Activated T-helper 17 cell treated with anti-CD3 and anti-CD28 coated beads, Interleukin-2, amount 50 U/mL, for 72 hours (primary cell): ENCODE measurements at regions not wholly inside any gene's neighbourhood (a gene's known extent, or its start where the extent isn't known, plus 50 kb on each side); places are given as distances from the start of the nearest gene placed in this dataset.

Experiments
- ATAC-seq: fragments of 150-1000 bp; cut with Tn5 transposase; replicated peaks from 2 replicates; pipeline ENCODE4 v1.10.0; 2021; ENCODE audit warnings: mild to moderate bottlenecking, moderate library complexity
- H3K27ac Mint-ChIP-seq: one replicate; pipeline ENCODE4 v1.8.0; 2022; ENCODE audit warnings: mixed read lengths
- H3K27me3 Mint-ChIP-seq: one replicate; pipeline ENCODE4 v1.8.0; 2022; ENCODE audit warnings: mixed read lengths
- H3K36me3 Mint-ChIP-seq: one replicate; pipeline ENCODE4 v1.8.0; 2022; ENCODE audit warnings: low read depth, mild to moderate bottlenecking, mixed read lengths
- H3K4me1 Mint-ChIP-seq: one replicate; pipeline ENCODE4 v1.8.0; 2022; ENCODE audit warnings: mixed read lengths
- H3K4me3 Mint-ChIP-seq: one replicate; pipeline ENCODE4 v1.8.0; 2022; ENCODE audit warnings: mild to moderate bottlenecking, mixed read lengths
- H3K9me3 Mint-ChIP-seq: one replicate; pipeline ENCODE4 v1.8.0; 2022; ENCODE audit warnings: mixed read lengths

DNA sequence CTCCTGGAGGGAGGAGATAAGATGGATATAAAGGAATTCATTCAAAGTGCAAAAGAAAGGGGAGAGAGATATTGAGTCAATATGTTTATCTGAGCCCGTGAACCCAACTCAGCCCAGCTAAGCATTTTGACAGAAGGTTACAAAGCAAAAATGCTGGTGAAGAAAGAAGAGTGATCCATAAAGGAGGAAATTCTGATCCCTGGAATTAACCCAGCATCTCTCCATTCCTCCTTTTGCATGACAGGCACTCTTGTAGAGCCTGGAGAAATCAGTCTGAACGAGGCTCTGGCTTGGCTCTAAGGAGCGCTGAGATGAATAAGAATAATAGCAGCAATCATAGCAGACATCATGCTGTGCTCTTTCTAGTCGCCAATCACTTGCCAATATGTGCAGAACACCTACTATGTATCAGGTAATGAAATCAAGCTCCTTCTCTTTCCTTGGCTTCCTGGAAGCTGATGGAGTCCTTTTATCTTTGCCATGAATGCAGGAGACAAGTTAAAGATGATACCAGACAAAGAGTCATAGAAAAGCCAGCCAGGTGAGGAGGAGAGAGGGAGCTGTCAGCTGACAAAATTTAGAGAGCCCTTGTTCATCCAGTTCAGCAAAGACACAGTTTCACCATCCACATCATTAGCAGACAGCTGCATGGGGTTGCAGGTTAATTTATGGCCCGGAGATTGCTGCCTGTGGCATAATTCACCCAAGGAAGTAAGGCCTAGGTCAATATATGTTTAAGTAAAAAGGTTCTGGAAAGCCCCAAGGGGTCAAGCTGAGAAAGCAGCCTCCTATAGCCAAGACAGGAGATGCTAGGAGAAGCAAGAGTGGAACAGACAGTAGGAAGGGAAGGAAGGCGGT lies 476.5 kb upstream of the TBX3 start:
- Mint-ChIP-seq H3K4me3 (no peak overlapping the region), H3K27ac (no peak overlapping the region), H3K9me3 (peaks cover 11% of the 10 kb centered on the region), H3K4me1 (no peaks in the 10 kb centered on the region), H3K27me3 (no peaks in the 10 kb centered on the region), H3K36me3 (no peaks in the 10 kb centered on the region)
- ATAC-seq, result no peak

DNA sequence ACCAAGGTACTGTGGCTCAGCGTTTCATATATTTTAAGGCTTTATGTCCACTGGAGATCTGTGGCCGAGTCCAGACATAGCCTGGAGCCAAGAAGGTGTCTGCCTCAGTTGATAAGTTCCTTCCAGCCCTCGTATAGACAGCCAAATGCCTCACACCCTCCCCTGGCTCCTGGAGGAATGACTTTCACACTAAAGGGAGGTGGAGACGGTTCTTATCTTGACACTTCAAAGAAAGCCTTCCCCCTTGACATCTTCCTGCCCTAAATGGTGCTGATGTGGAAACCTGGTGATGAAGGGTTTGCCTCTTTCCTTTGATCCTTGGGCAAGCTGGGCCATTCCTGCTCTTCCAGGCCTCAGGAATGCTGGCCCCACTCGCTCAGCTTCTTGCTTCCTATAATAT lies 474.8 kb upstream of the TBX3 start:
- H3K4me3 Mint-ChIP-seq, result no peak overlapping the region
- no peak for ATAC-seq
- peaks cover 14% of the 10 kb centered on the region for H3K9me3 Mint-ChIP-seq
- no peaks in the 10 kb centered on the region for H3K4me1 Mint-ChIP-seq
- no peak overlapping the region for H3K27ac Mint-ChIP-seq
- no peaks in the 10 kb centered on the region for H3K36me3 Mint-ChIP-seq
- H3K27me3 Mint-ChIP-seq, result no peaks in the 10 kb centered on the region

DNA sequence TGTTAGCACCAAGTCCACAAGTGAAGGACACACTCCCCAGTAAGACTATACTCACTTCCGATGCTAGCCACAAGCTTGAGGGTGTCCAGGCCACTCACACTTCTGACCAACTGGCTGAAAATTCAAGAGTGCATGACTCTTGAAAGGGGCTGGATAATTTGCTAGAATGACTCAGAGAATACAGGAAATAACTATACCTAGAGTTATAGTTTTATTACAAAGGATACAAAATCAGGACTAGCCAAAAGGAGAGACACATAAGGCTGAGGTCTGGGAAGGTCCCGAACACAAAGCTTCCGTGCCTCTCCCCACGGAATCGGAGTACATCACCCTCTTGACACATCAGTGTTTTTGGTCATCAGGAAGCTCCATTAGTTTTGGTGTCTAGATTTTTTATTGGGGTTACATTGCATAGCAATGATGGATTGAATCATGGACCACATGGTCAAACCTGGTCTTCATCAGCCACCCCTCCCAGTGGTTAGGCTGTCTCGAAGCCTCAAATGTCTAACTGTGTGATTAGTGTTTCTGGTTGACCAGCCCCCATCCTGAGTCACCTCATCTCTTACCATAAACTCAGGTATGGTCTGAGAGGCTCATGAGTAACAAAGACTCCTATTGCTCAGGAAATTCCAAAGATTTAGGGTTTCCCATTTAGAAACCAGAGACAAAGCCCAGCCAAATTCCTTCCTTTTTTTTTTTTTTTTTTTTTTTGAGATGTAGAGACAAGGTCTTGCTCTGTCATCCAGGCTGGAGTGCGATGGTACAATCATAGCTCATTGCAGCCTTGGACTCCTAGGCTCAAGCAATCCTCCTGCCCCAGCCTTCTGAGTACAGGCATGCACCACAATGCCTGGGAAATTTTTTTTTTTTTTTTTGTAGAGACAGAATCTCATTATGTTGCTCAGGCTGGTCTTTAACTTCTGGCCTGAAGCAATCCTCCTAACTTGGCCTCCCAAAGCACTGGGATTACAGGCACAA lies 472.0 kb upstream of the TBX3 start:
- Mint-ChIP-seq H3K9me3 (peaks cover 14% of the 10 kb centered on the region), H3K27me3 (no peaks in the 10 kb centered on the region), H3K4me1 (no peaks in the 10 kb centered on the region), H3K36me3 (no peaks in the 10 kb centered on the region), H3K27ac (no peak overlapping the region), H3K4me3 (no peak overlapping the region)
- no peak for ATAC-seq

DNA sequence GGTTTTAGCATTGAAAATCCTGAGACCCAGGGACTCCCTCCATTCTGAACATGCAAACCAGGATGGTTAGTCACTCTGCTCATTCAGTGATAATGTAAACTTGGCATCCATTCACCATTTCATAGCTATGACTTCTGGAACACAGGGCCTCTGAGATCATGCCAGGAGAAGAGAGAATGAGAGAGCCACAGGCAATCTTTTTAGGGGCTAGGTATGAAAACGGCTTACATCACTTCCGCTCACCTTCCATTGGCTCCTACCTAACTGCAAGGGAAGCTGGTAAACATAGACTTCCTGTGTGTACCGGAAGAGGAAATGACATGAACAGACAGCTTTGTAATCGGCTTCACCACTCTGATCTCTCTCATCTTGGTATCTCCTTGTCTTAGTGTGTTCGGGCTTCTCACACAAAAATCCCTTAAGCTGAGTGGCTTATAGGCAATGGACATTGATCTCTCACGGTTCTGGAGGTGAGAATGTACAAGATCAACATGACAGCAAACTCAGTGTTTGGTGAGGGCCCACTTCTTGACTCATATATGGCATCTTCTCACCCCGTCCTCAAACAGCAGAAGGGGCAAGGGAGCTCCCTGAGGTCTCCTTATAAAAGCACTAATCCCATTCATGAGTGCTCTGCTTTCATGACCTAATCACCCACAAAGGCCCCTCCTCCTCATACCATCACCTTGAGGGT lies 465.9 kb upstream of the TBX3 start:
- ATAC-seq, result no peak

DNA sequence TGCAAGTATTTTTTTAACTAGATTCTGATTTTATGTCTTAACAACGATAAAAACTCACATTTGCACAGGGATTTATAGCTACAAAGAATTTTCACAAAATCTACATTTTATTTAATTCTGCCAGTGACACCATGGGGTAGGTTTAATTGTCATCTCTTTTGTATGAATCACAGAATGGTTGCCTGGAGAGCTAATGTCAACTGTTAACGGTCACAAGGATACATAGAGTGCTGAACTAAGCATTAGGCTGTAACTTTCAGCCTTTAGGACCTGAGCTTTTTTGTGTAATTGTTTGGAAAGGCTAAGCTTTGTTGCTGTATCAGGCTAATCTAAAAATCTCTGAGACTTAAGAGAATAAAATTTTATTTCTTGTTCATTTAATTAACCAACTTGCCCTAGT lies 465.3 kb upstream of the TBX3 start:
- Mint-ChIP-seq H3K27me3 (no peaks in the 10 kb centered on the region), H3K36me3 (no peaks in the 10 kb centered on the region), H3K27ac (no peak overlapping the region), H3K4me1 (no peaks in the 10 kb centered on the region), H3K9me3 (peaks cover 16% of the 10 kb centered on the region), H3K4me3 (no peak overlapping the region)
- no peak for ATAC-seq

More for the DNA sequence above, 465.9 kb upstream of the TBX3 start:
- no peaks in the 10 kb centered on the region for H3K36me3 Mint-ChIP-seq
- no peak overlapping the region for H3K27ac Mint-ChIP-seq
- H3K9me3 Mint-ChIP-seq, result peaks cover 17% of the 10 kb centered on the region
- no peak overlapping the region for H3K4me3 Mint-ChIP-seq
- no peaks in the 10 kb centered on the region for H3K4me1 Mint-ChIP-seq
- H3K27me3 Mint-ChIP-seq, result no peaks in the 10 kb centered on the region

DNA sequence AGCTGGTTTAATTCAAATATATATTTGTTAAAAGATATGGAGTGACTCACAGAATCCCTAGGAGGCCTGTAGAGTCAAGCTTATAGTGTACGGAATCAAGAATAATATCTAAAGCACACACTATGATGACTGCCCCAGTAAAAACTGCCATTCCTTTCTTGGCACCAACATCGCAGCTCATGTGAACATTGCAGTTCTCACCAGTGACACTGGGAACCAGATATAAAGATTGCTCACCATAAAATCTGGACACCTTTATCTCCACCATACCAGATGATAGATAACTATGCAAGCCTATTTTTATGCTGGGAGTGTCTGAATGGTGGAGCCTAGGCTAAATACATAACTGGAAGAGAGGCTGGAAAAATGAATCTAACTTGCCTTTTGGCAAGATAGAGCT lies 463.9 kb upstream of the TBX3 start:
- Mint-ChIP-seq H3K27ac (no peak overlapping the region), H3K9me3 (peaks cover 14% of the 10 kb centered on the region), H3K4me1 (no peaks in the 10 kb centered on the region), H3K27me3 (no peaks in the 10 kb centered on the region), H3K36me3 (no peaks in the 10 kb centered on the region), H3K4me3 (no peak overlapping the region)
- no peak for ATAC-seq

DNA sequence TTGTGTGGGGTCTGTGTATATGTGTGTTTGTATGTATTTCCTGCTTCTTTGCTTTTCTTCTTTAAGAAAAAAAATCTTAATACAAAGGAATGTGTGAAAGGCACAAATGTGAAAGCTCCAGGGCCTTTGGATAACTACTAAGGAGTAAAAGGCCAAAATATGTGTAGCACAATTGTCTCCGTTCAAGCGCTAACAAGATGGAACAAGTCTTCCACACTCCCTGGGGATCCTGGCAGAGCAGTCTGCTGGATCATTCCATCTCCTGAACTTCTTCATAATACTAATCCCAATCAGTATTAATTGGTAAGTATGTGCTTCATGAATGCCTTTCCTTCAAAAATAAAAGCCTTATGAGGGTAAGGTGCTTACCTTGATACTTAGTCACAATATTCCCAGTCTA lies 462.5 kb upstream of the TBX3 start:
- Mint-ChIP-seq H3K9me3 (peaks cover 14% of the 10 kb centered on the region), H3K4me1 (no peaks in the 10 kb centered on the region), H3K27ac (no peak overlapping the region), H3K27me3 (no peaks in the 10 kb centered on the region), H3K36me3 (no peaks in the 10 kb centered on the region), H3K4me3 (no peak overlapping the region)
- no peak for ATAC-seq

DNA sequence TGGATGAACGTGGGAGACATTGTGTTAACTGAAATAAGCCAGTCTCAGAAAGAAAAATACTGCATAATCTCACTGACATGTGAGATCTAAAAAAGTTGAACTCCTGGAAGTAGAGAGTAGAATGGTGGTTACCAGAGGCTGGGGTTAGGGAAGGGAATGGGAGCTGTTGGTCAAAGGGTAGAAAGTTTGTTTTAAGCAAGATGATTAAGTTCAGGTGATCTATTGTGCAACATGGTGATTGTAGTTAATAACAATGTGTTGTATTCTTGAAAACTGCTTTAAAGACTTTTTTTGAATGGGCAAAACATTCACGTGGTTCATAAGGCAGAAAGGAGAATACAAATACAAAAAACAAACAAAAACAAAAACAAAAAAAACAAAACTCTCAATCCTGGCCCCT lies 460.4 kb upstream of the TBX3 start:
- Mint-ChIP-seq H3K27ac (no peak overlapping the region), H3K4me1 (no peaks in the 10 kb centered on the region), H3K4me3 (no peak overlapping the region), H3K27me3 (no peaks in the 10 kb centered on the region), H3K9me3 (peaks cover 14% of the 10 kb centered on the region), H3K36me3 (no peaks in the 10 kb centered on the region)
- no peak for ATAC-seq

DNA sequence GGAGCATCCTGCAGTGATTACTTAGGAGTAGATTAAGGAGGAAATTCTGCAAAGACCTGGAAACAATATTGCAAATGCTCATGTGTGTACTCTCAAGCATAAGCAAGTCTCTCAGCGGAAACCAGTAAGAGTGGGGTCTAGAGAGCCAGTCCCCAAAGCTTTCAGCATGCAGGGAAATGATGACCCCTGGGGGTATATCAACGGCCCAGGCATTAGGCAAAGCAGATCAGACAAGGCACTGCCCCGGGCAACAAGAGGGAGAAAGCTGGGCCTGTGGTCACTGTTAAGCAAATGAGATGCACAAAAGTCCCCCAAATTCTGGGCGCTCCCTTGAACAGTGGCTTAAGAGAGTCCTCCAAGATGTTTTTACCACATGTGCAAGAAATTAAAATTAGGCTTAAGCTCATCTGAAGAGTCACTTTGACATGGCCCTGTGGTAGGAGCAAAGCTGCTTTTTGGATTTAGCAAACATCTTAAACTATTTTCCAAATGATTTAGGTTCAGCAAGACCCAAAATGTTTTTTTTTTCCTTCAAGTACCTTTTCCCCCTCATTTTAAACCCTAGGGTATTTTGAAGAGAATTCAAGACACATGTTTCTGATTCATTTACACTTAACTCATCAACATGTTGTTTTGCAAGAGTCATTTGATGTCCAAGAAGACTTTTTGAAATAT lies 457.1 kb upstream of the TBX3 start:
- ATAC-seq, result no peak
- H3K27me3 Mint-ChIP-seq, result no peaks in the 10 kb centered on the region
- H3K4me1 Mint-ChIP-seq, result no peaks in the 10 kb centered on the region
- H3K27ac Mint-ChIP-seq, result no peak overlapping the region
- no peak overlapping the region for H3K4me3 Mint-ChIP-seq
- no peaks in the 10 kb centered on the region for H3K36me3 Mint-ChIP-seq
- peaks cover 8% of the 10 kb centered on the region for H3K9me3 Mint-ChIP-seq

DNA sequence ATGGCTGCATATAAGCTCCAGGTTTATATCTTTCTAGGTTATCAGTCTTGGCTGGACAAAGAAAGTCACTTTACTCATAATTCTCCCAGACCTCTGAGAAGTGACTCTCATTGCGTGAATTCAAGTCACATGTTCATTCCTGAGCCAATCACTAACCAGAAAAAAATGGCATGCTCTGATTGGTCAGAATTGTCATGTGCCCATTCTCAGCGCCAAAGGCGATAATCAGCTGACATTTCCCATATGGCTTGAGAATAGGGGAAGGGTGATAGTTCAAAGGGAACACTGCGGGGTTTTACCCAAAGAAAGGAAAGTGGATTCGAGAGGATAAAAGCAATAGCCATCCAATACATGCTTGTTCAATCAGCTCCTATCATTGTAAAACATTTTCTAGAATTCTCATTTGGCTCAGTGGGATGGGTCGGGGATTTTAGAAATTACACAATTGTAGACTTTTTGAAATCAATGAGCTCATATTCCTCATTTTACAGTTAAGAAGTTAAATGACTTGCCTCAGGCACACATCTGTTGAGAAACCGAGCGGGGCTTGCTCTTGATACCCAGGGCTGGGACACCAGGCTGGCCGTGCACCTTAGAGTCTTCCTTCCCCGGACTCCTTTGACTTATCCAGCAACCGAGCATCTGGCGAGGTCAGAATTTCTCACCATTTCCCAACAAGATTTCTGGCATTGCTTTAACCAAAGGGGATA lies 454.0 kb upstream of the TBX3 start:
- Mint-ChIP-seq H3K4me3 (no peak overlapping the region), H3K27ac (no peak overlapping the region), H3K4me1 (no peaks in the 10 kb centered on the region), H3K27me3 (no peaks in the 10 kb centered on the region), H3K36me3 (no peaks in the 10 kb centered on the region), H3K9me3 (peaks cover 14% of the 10 kb centered on the region)
- no peak for ATAC-seq

DNA sequence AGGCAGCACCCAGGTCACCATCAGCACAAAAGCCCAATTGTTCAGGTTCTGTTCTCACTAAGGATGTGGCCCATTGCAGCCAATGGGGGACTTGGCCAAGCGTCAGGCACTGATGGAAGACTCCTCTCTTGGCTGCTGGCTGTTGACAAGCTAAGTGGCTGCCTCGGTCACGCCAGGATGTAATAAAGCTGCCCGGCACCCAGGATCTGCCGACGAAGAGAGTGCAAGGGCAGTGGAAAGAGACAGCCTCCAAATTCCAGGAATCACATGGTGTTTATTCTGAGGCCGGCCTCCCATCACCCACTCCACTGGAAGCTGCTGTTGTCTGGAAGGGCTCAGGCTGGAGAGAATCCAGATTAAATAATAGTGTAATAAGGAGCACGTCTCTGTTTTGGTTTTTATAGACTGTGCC lies 451.8 kb upstream of the TBX3 start:
- no peak for ATAC-seq

DNA sequence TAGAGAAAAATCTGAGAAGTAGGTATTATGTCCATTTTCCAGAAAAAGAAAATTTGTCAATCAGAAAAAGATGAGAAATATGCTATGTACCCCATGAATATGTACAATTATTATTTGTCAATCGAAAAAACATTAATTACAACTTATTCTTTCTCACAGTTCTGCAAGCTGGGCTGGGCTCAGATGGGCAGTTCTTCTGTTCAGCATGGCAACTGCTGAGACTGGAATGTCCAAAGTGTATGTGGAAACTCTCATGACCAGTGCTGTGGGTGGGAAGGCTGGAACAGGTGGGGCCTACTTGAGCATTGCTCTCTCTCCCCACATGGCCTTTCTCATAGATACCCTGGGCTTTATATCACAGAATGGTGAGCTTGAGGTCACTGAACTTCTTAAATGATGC lies 450.3 kb upstream of the TBX3 start:
- Mint-ChIP-seq H3K4me1 (no peaks in the 10 kb centered on the region), H3K36me3 (no peaks in the 10 kb centered on the region), H3K4me3 (no peak overlapping the region), H3K27ac (no peak overlapping the region), H3K27me3 (no peaks in the 10 kb centered on the region), H3K9me3 (peaks cover 17% of the 10 kb centered on the region)
- no peak for ATAC-seq

More for the DNA sequence above, 451.8 kb upstream of the TBX3 start:
- Mint-ChIP-seq H3K9me3 (peaks cover 14% of the 10 kb centered on the region), H3K4me3 (no peak overlapping the region), H3K4me1 (no peaks in the 10 kb centered on the region), H3K36me3 (no peaks in the 10 kb centered on the region), H3K27me3 (no peaks in the 10 kb centered on the region), H3K27ac (no peak overlapping the region)

DNA sequence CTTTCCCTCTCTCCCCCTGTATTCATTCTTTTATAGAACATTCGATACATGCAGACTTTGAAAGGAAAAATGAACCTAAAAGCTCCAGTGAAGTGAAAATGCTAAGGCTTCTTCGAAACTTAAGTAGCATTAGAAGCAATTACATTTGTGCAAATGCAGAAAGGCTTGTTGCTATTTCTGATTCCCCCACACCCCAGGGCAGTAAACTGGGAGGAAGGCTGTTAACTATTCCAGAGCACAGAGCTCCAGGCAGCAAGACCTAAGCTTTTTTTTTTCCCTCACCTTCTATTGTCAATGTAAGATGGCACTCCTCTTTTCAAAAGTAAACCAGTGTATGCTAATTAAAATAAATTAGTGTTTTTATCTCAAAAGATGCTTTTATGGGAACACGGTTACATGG lies 448.9 kb upstream of the TBX3 start:
- Mint-ChIP-seq H3K36me3 (no peaks in the 10 kb centered on the region), H3K27ac (no peak overlapping the region), H3K4me3 (no peak overlapping the region), H3K9me3 (peaks cover 20% of the 10 kb centered on the region), H3K27me3 (no peaks in the 10 kb centered on the region), H3K4me1 (no peaks in the 10 kb centered on the region)
- no peak for ATAC-seq
